ENCODE measurements at regions not wholly inside any gene's neighbourhood (a gene's known extent, or its start where the extent isn't known, plus 50 kb on each side); places are given as distances from the start of the nearest gene placed in this dataset.
A peak's percentile ranks its signal among the peaks of the same experiment; 100 is the strongest.
"Not testable (repeated sequence)": the region's sequence is repeated elsewhere in the genome, so short reads cannot be mapped to it uniquely, and the experiment has no call there.

- H3K9ac ChIP-seq; H3K9me3 ChIP-seq; H3K27me3 ChIP-seq (ENCODE audit: insufficient read depth); H3K36me3 ChIP-seq (replicated peaks in 1 of 2; ENCODE audit: control insufficient read depth in 1 of 2, insufficient read depth in 2 of 2, low read length in 1 of 2); H3K27ac ChIP-seq (ENCODE audit: low read depth in 2 of 2, low read length in 1 of 2); H3K4me2 ChIP-seq; POLR2A ChIA-PET; H3K4me1 ChIP-seq (ENCODE audit: control insufficient read depth in 1 of 2, insufficient read depth in 2 of 2, low read depth in 1 of 2, low read length in 1 of 2); H3K4me3 ChIP-seq (ENCODE audit: low read depth in 2 of 2, low read length in 1 of 2); H3K79me2 ChIP-seq (ENCODE audit: insufficient read depth); H3F3A ChIP-seq (replicated peaks; ENCODE audit: insufficient read depth); H3K9me2 ChIP-seq; H4K20me1 ChIP-seq (ENCODE audit: insufficient read depth); H2AFZ ChIP-seq (ENCODE audit: low read depth): not testable (repeated sequence)
- CTCF ChIA-PET = interaction anchor here (0.8 to 4.2 kb wide), 9 partner anchors 10 to 171 kb away, joined by 3 to 24 read pairs (median 4); no protein-coding TSS in a partner anchor
- TF ChIP-seq RAD21 (IDR thresholded peaks at IDR 0.05; ENCODE audit: low read length) (peak; percentile 70), SMC3 (IDR thresholded peaks at IDR 0.05; ENCODE audit: low read depth, low read length) (peak; percentile 42)
- TF ChIP-seq, protein P1, sequence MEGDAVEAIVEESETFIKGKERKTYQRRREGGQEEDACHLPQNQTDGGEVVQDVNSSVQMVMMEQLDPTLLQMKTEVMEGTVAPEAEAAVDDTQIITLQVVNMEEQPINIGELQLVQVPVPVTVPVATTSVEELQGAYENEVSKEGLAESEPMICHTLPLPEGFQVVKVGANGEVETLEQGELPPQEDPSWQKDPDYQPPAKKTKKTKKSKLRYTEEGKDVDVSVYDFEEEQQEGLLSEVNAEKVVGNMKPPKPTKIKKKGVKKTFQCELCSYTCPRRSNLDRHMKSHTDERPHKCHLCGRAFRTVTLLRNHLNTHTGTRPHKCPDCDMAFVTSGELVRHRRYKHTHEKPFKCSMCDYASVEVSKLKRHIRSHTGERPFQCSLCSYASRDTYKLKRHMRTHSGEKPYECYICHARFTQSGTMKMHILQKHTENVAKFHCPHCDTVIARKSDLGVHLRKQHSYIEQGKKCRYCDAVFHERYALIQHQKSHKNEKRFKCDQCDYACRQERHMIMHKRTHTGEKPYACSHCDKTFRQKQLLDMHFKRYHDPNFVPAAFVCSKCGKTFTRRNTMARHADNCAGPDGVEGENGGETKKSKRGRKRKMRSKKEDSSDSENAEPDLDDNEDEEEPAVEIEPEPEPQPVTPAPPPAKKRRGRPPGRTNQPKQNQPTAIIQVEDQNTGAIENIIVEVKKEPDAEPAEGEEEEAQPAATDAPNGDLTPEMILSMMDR (IDR thresholded peaks at IDR 0.05) = peak; percentile 66
- peak; percentile 6 for DNase-seq
- 28% methylated on average over 5 of the region's 5 CpGs for WGBS (ENCODE audit: low lambda C conversion rate)
Observed at GRCh38 chr3:75258825-75259683, 405.1 kb upstream of the FRG2C start.

DNA sequence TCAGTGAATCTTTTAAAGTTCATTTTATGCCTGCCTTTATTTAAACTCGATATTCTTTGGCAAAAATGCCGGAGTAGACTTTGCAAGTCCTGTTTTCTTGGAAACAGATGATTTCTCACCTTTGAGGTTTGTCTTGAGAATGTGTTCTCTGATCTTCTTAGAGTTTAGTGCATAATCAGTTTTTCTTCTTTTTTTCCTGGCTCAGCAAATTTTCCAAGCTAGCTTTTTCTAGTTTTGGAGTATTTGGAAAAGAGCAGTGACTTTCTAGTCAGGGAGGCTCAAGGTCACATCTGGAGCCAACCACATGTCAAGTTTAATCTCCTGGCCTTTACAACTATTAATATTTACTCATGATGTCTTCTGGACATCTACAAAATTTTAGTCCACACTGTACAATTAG lies 403.2 kb upstream of the FRG2C start:
- DNase-seq; H3K27ac ChIP-seq (ENCODE audit: low read depth in 2 of 2, low read length in 1 of 2); H3K4me2 ChIP-seq; H4K20me1 ChIP-seq (ENCODE audit: insufficient read depth); H3K4me1 ChIP-seq (ENCODE audit: control insufficient read depth in 1 of 2, insufficient read depth in 2 of 2, low read depth in 1 of 2, low read length in 1 of 2); H3K36me3 ChIP-seq (replicated peaks in 1 of 2; ENCODE audit: control insufficient read depth in 1 of 2, insufficient read depth in 2 of 2, low read length in 1 of 2); H2AFZ ChIP-seq (ENCODE audit: low read depth); H3K9me2 ChIP-seq; POLR2A ChIA-PET; H3K79me2 ChIP-seq (ENCODE audit: insufficient read depth); H3K9ac ChIP-seq; H3K9me3 ChIP-seq; H3F3A ChIP-seq (replicated peaks; ENCODE audit: insufficient read depth); H3K4me3 ChIP-seq (ENCODE audit: low read depth in 2 of 2, low read length in 1 of 2); H3K27me3 ChIP-seq (ENCODE audit: insufficient read depth): not testable (repeated sequence)
- CTCF ChIA-PET = interaction anchor here (1.3 kb wide), 1 partner anchor 161 kb away, joined by 5 read pairs; no protein-coding TSS in a partner anchor
- WGBS (ENCODE audit: low lambda C conversion rate) = 36% methylated on average over 2 of the region's 2 CpGs

DNA sequence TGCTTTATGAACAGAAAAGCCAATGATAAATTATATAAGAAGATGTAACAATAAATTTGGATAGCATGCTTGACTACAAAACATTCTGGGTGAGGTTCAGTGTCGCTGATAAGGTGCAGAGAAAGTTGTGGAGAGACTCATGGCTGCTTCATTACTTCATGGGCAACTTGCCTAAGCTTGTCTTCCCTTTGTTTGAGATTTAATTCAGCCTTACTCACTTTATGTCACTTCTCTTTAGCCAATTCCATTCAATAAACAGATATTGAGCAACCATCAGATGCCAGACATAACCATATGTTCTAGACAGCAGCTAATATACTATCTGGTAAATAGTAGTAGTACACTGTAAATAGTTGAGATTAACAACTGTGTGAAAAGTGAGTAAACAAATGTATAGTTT lies 401.5 kb upstream of the FRG2C start:
- H3K27me3 ChIP-seq (ENCODE audit: insufficient read depth) = no peaks in the 10 kb centered on the region
- no peak overlapping the region for H3K9ac ChIP-seq
- no peaks in the 10 kb centered on the region for H3K9me2 ChIP-seq
- H3K27ac ChIP-seq (ENCODE audit: low read depth in 2 of 2, low read length in 1 of 2) = no peak overlapping the region
- no peaks in the 10 kb centered on the region for H3K4me1 ChIP-seq (ENCODE audit: control insufficient read depth in 1 of 2, insufficient read depth in 2 of 2, low read depth in 1 of 2, low read length in 1 of 2)
- no peak overlapping the region for H3K4me3 ChIP-seq (ENCODE audit: low read depth in 2 of 2, low read length in 1 of 2)
- H3F3A ChIP-seq (replicated peaks; ENCODE audit: insufficient read depth) = no peaks in the 10 kb centered on the region
- no peaks in the 10 kb centered on the region for H3K79me2 ChIP-seq (ENCODE audit: insufficient read depth)
- H2AFZ ChIP-seq (ENCODE audit: low read depth) = no peak overlapping the region
- ChIA-PET POLR2A (no interaction called here), CTCF (interaction anchor here (1.8 kb wide), 1 partner anchor 166 kb away, joined by 3 read pairs; no protein-coding TSS in a partner anchor)
- no peaks in the 10 kb centered on the region for H3K36me3 ChIP-seq (replicated peaks in 1 of 2; ENCODE audit: control insufficient read depth in 1 of 2, insufficient read depth in 2 of 2, low read length in 1 of 2)
- no peaks in the 10 kb centered on the region for H3K9me3 ChIP-seq
- H3K4me2 ChIP-seq = no peak overlapping the region
- H4K20me1 ChIP-seq (ENCODE audit: insufficient read depth) = no peaks in the 10 kb centered on the region
- DNase-seq = no peak
- WGBS (ENCODE audit: low lambda C conversion rate) = 6% methylated on average over 1 of the region's 1 CpG
- TF ChIP-seq MXI1 (IDR thresholded peaks at IDR 0.05; ENCODE audit: low read depth, low read length) = no peak
- TF ChIP-seq SMC3 (IDR thresholded peaks at IDR 0.05; ENCODE audit: low read depth, low read length) = no peak
- no peak for TF ChIP-seq FOXJ3 (CRISPR knock-in tag; IDR thresholded peaks at IDR 0.05)
- TF ChIP-seq GATA2 (CRISPR knock-in tag; IDR thresholded peaks at IDR 0.05) = no peak
- no peak for TF ChIP-seq NFIC (IDR thresholded peaks at IDR 0.05; ENCODE audit: borderline replicate concordance)
- TF ChIP-seq CHD2 (IDR thresholded peaks at IDR 0.05; ENCODE audit: low read length, partially characterized antibody) = no peak
- no peak for TF ChIP-seq RXRA (IDR thresholded peaks at IDR 0.05; ENCODE audit: borderline replicate concordance, low read depth)
- no peak for TF ChIP-seq POLR2AphosphoS5 (IDR thresholded peaks at IDR 0.05; ENCODE audit: low read depth, low read length)
- TF ChIP-seq TAF1 (IDR thresholded peaks at IDR 0.05; ENCODE audit: borderline replicate concordance, low read depth, low read length) = no peak
- TF ChIP-seq EP300 (IDR thresholded peaks at IDR 0.05; ENCODE audit: borderline replicate concordance in 1 of 2, low read depth in 1 of 2, low read length in 1 of 2) = no peak
- no peak for TF ChIP-seq FOXM1 (IDR thresholded peaks at IDR 0.05; ENCODE audit: low read depth)
- TF ChIP-seq, protein P2, sequence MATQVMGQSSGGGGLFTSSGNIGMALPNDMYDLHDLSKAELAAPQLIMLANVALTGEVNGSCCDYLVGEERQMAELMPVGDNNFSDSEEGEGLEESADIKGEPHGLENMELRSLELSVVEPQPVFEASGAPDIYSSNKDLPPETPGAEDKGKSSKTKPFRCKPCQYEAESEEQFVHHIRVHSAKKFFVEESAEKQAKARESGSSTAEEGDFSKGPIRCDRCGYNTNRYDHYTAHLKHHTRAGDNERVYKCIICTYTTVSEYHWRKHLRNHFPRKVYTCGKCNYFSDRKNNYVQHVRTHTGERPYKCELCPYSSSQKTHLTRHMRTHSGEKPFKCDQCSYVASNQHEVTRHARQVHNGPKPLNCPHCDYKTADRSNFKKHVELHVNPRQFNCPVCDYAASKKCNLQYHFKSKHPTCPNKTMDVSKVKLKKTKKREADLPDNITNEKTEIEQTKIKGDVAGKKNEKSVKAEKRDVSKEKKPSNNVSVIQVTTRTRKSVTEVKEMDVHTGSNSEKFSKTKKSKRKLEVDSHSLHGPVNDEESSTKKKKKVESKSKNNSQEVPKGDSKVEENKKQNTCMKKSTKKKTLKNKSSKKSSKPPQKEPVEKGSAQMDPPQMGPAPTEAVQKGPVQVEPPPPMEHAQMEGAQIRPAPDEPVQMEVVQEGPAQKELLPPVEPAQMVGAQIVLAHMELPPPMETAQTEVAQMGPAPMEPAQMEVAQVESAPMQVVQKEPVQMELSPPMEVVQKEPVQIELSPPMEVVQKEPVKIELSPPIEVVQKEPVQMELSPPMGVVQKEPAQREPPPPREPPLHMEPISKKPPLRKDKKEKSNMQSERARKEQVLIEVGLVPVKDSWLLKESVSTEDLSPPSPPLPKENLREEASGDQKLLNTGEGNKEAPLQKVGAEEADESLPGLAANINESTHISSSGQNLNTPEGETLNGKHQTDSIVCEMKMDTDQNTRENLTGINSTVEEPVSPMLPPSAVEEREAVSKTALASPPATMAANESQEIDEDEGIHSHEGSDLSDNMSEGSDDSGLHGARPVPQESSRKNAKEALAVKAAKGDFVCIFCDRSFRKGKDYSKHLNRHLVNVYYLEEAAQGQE (IDR thresholded peaks at IDR 0.05; ENCODE audit: low read depth, low read length) = no peak
- TF ChIP-seq ELF1 (IDR thresholded peaks at IDR 0.05) = no peak
- no peak for TF ChIP-seq TEAD4 (IDR thresholded peaks at IDR 0.05; ENCODE audit: borderline replicate concordance, insufficient read depth)
